MM.1S (cell line): ENCODE measurements at regions not wholly inside any gene's neighbourhood (a gene's known extent, or its start where the extent isn't known, plus 50 kb on each side); places are given as distances from the start of the nearest gene placed in this dataset.

Source experiments
- EZH2phosphoT487 ChIP-seq: fragments of 300-600 bp; sonication (generic); IDR thresholded peaks from 2 replicates; pipeline ENCODE4 v1.6.1; 2018; ENCODE audit warnings: antibody characterized with exemption, low read length
- TF ChIP-seq, protein P1 (sequence below): fragments of 300-600 bp; sonication (generic); IDR thresholded peaks from 2 replicates; pipeline ENCODE4 v1.5.1; 2016; ENCODE audit warnings: antibody characterized with exemption, low read length, mixed read lengths

- no peak for TF ChIP-seq EZH2phosphoT487
- TF ChIP-seq, protein P1, sequence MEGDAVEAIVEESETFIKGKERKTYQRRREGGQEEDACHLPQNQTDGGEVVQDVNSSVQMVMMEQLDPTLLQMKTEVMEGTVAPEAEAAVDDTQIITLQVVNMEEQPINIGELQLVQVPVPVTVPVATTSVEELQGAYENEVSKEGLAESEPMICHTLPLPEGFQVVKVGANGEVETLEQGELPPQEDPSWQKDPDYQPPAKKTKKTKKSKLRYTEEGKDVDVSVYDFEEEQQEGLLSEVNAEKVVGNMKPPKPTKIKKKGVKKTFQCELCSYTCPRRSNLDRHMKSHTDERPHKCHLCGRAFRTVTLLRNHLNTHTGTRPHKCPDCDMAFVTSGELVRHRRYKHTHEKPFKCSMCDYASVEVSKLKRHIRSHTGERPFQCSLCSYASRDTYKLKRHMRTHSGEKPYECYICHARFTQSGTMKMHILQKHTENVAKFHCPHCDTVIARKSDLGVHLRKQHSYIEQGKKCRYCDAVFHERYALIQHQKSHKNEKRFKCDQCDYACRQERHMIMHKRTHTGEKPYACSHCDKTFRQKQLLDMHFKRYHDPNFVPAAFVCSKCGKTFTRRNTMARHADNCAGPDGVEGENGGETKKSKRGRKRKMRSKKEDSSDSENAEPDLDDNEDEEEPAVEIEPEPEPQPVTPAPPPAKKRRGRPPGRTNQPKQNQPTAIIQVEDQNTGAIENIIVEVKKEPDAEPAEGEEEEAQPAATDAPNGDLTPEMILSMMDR, result peak; percentile 28; the same call in 1 of the 2 replicates
These were observed 145.3 kb upstream of the FST start for GRCh38 chr5:53335115-53335514.
